ENCODE measurements at regions not wholly inside any gene's neighbourhood (a gene's known extent, or its start where the extent isn't known, plus 50 kb on each side); places are given as distances from the start of the nearest gene placed in this dataset.

GRCh38 chr3:63199606-63200005 is 78.5 kb upstream of the SYNPR start:
- TF ChIP-seq CTCF (IDR thresholded peaks at IDR 0.05) (no peak), POLR2A (IDR thresholded peaks at IDR 0.05) (no peak)
